ENCODE measurements at regions not wholly inside any gene's neighbourhood (a gene's known extent, or its start where the extent isn't known, plus 50 kb on each side); places are given as distances from the start of the nearest gene placed in this dataset.
"Not testable (repeated sequence)": the region's sequence is repeated elsewhere in the genome, so short reads cannot be mapped to it uniquely, and the experiment has no call there.

DNA sequence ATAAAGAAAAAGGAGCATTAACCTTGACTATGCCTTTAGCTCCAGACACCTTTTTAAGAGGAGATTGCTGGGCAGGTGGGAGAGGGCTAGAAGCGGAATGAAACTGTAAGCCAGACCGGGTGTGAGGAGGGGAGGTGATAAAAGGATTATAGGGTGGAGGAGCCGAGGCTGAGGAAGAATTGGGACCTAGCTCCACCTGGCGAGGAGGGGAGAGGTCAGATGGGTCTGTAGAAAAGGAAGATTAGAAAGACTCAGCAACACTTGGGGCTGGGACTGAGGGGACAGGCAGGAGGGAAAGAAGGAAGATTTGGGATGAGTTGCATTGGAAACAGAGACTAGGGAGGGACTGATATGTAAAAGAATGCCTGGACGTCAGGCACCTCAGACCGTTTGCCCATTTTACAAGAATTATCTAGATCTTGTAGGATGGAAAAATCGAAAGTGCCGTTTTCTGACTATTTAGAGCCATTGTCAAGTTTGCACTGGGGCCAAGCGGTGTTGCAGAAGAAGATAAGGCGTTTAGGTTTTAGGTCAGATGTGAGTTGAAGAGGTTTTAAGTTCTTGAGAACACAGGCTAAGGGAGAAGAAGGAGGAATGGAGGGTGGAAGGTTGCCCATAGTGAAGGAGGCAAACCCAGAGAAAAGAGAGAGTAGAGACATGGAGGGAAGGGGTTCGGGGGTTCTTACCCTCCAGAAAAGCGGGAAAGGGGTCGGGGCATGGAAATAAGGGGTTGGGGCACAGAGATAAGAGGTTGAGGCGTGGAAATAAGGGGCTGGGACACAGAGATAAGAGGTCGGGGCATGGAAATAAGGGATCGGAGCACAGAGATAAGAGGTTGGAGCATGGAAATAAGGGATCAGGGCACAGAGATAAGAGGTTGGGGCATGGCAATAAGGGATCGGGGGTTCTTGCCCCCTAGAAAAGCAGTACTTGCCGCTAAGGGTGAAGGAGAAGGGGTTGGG lies 164.5 kb upstream of the JADE1 start (continued):
- TF ChIP-seq, protein P1, sequence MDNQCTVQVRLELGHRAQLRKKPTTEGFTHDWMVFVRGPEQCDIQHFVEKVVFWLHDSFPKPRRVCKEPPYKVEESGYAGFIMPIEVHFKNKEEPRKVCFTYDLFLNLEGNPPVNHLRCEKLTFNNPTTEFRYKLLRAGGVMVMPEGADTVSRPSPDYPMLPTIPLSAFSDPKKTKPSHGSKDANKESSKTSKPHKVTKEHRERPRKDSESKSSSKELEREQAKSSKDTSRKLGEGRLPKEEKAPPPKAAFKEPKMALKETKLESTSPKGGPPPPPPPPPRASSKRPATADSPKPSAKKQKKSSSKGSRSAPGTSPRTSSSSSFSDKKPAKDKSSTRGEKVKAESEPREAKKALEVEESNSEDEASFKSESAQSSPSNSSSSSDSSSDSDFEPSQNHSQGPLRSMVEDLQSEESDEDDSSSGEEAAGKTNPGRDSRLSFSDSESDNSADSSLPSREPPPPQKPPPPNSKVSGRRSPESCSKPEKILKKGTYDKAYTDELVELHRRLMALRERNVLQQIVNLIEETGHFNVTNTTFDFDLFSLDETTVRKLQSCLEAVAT (IDR thresholded peaks at IDR 0.05) = 0 out of 4 replicates have a peak, but pooled peaks of 1 of the 2 experiments have one; percentile 22
- TF ChIP-seq JUND (IDR thresholded peaks at IDR 0.05; ENCODE audit: borderline replicate concordance, low read depth, low read length) (0 out of 2 replicates have a peak, but pooled peaks have one; percentile 5), KHSRP (IDR thresholded peaks at IDR 0.05) (peak; percentile 76), MTA3 (IDR thresholded peaks at IDR 0.05; ENCODE audit: borderline replicate concordance) (peak; percentile 32; the same call in 1 of the 2 replicates), SOX6 (IDR thresholded peaks at IDR 0.05) (peak; percentile 73), RAD21 (CRISPR knock-in tag; conservative IDR thresholded peaks at IDR 0.05 in 1 of 2, IDR thresholded peaks at IDR 0.05 in 1 of 2) (peak; percentile 59 to 74), SMARCC2 (IDR thresholded peaks at IDR 0.05; ENCODE audit: low read depth) (peak; percentile 80; the same call in 1 of the 2 replicates), KLF16 (IDR thresholded peaks at IDR 0.05) (peak; percentile 46; the same call in 1 of the 2 replicates), NCOA2 (IDR thresholded peaks at IDR 0.05; ENCODE audit: partially characterized antibody in 2 of 2) (peak in 1 of 2 experiments; percentile 86), CBFA2T3 (IDR thresholded peaks at IDR 0.05) (peak; percentile 96), TAL1 (IDR thresholded peaks at IDR 0.05) (peak; percentile 99), CCNT2 (IDR thresholded peaks at IDR 0.05; ENCODE audit: borderline replicate concordance, extremely low read depth, insufficient read length, low read depth, low read length) (peak; percentile 27), PYGO2 (tag; IDR thresholded peaks at IDR 0.05) (peak; percentile 68; the same call in 1 of the 2 replicates)
- not testable (repeated sequence) for TF ChIP-seq JUND (tag; IDR thresholded peaks at IDR 0.05; ENCODE audit: borderline replicate concordance, low read depth, low read length)
- TF ChIP-seq, protein P2, sequence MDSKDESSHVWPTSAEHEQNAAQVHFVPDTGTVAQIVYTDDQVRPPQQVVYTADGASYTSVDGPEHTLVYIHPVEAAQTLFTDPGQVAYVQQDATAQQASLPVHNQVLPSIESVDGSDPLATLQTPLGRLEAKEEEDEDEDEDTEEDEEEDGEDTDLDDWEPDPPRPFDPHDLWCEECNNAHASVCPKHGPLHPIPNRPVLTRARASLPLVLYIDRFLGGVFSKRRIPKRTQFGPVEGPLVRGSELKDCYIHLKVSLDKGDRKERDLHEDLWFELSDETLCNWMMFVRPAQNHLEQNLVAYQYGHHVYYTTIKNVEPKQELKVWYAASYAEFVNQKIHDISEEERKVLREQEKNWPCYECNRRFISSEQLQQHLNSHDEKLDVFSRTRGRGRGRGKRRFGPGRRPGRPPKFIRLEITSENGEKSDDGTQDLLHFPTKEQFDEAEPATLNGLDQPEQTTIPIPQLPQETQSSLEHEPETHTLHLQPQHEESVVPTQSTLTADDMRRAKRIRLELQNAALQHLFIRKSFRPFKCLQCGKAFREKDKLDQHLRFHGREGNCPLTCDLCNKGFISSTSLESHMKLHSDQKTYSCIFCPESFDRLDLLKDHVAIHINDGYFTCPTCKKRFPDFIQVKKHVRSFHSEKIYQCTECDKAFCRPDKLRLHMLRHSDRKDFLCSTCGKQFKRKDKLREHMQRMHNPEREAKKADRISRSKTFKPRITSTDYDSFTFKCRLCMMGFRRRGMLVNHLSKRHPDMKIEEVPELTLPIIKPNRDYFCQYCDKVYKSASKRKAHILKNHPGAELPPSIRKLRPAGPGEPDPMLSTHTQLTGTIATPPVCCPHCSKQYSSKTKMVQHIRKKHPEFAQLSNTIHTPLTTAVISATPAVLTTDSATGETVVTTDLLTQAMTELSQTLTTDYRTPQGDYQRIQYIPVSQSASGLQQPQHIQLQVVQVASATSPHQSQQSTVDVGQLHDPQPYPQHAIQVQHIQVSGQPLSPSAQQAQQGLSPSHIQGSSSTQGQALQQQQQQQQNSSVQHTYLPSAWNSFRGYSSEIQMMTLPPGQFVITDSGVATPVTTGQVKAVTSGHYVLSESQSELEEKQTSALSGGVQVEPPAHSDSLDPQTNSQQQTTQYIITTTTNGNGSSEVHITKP (IDR thresholded peaks at IDR 0.05; ENCODE audit: partially characterized antibody) = peak; percentile 27
- TF ChIP-seq, protein P3, sequence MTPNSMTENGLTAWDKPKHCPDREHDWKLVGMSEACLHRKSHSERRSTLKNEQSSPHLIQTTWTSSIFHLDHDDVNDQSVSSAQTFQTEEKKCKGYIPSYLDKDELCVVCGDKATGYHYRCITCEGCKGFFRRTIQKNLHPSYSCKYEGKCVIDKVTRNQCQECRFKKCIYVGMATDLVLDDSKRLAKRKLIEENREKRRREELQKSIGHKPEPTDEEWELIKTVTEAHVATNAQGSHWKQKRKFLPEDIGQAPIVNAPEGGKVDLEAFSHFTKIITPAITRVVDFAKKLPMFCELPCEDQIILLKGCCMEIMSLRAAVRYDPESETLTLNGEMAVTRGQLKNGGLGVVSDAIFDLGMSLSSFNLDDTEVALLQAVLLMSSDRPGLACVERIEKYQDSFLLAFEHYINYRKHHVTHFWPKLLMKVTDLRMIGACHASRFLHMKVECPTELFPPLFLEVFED (CRISPR knock-in tag; conservative IDR thresholded peaks at IDR 0.05) = peak; percentile 36; the same call in 1 of the 2 replicates
- TF ChIP-seq, protein P4, sequence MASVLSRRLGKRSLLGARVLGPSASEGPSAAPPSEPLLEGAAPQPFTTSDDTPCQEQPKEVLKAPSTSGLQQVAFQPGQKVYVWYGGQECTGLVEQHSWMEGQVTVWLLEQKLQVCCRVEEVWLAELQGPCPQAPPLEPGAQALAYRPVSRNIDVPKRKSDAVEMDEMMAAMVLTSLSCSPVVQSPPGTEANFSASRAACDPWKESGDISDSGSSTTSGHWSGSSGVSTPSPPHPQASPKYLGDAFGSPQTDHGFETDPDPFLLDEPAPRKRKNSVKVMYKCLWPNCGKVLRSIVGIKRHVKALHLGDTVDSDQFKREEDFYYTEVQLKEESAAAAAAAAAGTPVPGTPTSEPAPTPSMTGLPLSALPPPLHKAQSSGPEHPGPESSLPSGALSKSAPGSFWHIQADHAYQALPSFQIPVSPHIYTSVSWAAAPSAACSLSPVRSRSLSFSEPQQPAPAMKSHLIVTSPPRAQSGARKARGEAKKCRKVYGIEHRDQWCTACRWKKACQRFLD (CRISPR knock-in tag; IDR thresholded peaks at IDR 0.05) = 0 out of 2 replicates have a peak, but pooled peaks have one; percentile 28
